Cardiac fibroblast (primary cell): ENCODE measurements at regions not wholly inside any gene's neighbourhood (a gene's known extent, or its start where the extent isn't known, plus 50 kb on each side); places are given as distances from the start of the nearest gene placed in this dataset.

Experiments
- DNase-seq, 2 donors: peaks; one replicate each; pipeline versions ENCODE4 v3.0.0 to v3.0.0-alpha.2; 2010; ENCODE audit warnings: low read depth in 2 of 2
- H3K4me3 ChIP-seq, 2 donors: replicated peaks in 1 of 2; 1 replicate in 1 of 2; 2 replicates in 1 of 2; pipeline ENCODE4 v1.5.1; 2011; ENCODE audit warnings: low read depth in 2 of 2, low read length in 2 of 2, mild to moderate bottlenecking in 2 of 2, moderate library complexity in 1 of 2
- CTCF ChIP-seq: IDR thresholded peaks from one replicate; pipeline ENCODE4 v1.5.1; 2011; ENCODE audit warnings: low read depth, mild to moderate bottlenecking, low read length, inconsistent platforms

- TF ChIP-seq CTCF: no peak
- no peak for DNase-seq
- H3K4me3 ChIP-seq: no peak overlapping the region
Observed at GRCh38 chr10:78645975-78646374, 422.8 kb upstream of the ZMIZ1 start.

GRCh38 chr10:78648256-78648860, 420.4 kb upstream of the ZMIZ1 start:
- no peak for TF ChIP-seq CTCF
- DNase-seq: no peak
- H3K4me3 ChIP-seq: no peak overlapping the region

GRCh38 chr10:78649429-78649828, 419.3 kb upstream of the ZMIZ1 start:
- H3K4me3 ChIP-seq: no peak overlapping the region
- DNase-seq: no peak
- TF ChIP-seq CTCF: no peak

- DNase-seq: no peak
- no peak overlapping the region for H3K4me3 ChIP-seq
- no peak for TF ChIP-seq CTCF
Observed at GRCh38 chr10:78650122-78650521, 418.6 kb upstream of the ZMIZ1 start.

GRCh38 chr10:78651287-78651686, 417.5 kb upstream of the ZMIZ1 start:
- no peak for DNase-seq
- TF ChIP-seq CTCF: no peak
- H3K4me3 ChIP-seq: no peak overlapping the region

- no peak for DNase-seq
- no peak overlapping the region for H3K4me3 ChIP-seq
- no peak for TF ChIP-seq CTCF
Observed at GRCh38 chr10:78653555-78653954, 415.2 kb upstream of the ZMIZ1 start.

GRCh38 chr10:78654047-78654590, 414.6 kb upstream of the ZMIZ1 start:
- DNase-seq: no peak

More at GRCh38 chr10:78654047-78654590, 414.6 kb upstream of the ZMIZ1 start:
- no peak overlapping the region for H3K4me3 ChIP-seq
- TF ChIP-seq CTCF: no peak
